H54 (cell line): ENCODE measurements at regions not wholly inside any gene's neighbourhood (a gene's known extent, or its start where the extent isn't known, plus 50 kb on each side); places are given as distances from the start of the nearest gene placed in this dataset.

ENCODE experiments used
- DNase-seq: peaks from one replicate; pipeline ENCODE4 v3.0.0; 2011; ENCODE audit warnings: low spot score, mixed read lengths; ENCODE audit not compliant: insufficient read length
- FAIRE-seq: peaks from 3 replicates; lab custom pipeline; 2011; peaks lifted over from hg19 to GRCh38; lab: Jason Lieb, UNC
- POLR2A ChIP-seq: IDR thresholded peaks from 2 replicates; pipeline ENCODE4 v1.6.1; 2011; ENCODE audit warnings: low read depth, mild to moderate bottlenecking, low read length

- DNase-seq, result no peak
- FAIRE-seq, result no peak
- TF ChIP-seq POLR2A, result no peak
These were observed 110.1 kb upstream of the TPM1 start for GRCh38 chr15:62932436-62932835.

GRCh38 chr15:62933386-62933785 is 109.2 kb upstream of the TPM1 start:
- TF ChIP-seq POLR2A, result no peak
- FAIRE-seq (no peak), DNase-seq (no peak)

- DNase-seq, result no peak
These were observed 108.1 kb upstream of the TPM1 start for GRCh38 chr15:62934236-62934971.

GRCh38 chr15:62935300-62936081 is 107.1 kb upstream of the TPM1 start:
- TF ChIP-seq POLR2A, result no peak
- FAIRE-seq (no peak), DNase-seq (no peak)

More at GRCh38 chr15:62934236-62934971, 108.1 kb upstream of the TPM1 start:
- TF ChIP-seq POLR2A, result no peak
- FAIRE-seq, result no peak

DNA sequence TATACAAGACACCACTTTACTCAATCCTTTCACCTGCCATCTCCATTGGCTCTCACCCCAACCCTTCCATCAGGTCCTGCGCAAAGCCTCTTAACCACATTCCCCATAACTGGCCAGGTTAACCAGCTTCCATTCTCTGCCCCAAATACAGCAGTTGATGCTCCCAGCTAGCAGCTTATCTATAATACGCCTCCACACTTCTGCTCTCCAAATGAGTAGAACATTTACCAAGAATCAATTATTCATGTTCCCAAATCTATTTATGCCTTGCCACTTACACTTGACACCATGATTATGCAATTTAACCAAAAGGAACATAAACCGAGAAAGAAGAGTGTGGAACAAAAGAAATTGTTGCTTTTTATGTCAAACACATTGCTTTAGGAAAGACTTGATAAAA is 103.7 kb upstream of the TPM1 start:
- TF ChIP-seq POLR2A, result no peak
- DNase-seq (no peak), FAIRE-seq (no peak)

- FAIRE-seq (no peak), DNase-seq (no peak)
- 0 out of 2 replicates have a peak, but pooled peaks have one; percentile 9 for TF ChIP-seq POLR2A
These were observed 102.3 kb upstream of the TPM1 start for GRCh38 chr15:62940093-62940754.

- FAIRE-seq (peak; percentile 36), DNase-seq (peak; percentile 67)
- TF ChIP-seq POLR2A, result no peak; the same call in 1 of the 2 replicates
These were observed 101.7 kb upstream of the TPM1 start for GRCh38 chr15:62940755-62941361.

- TF ChIP-seq POLR2A, result no peak
- FAIRE-seq, result no peak
- DNase-seq, result no peak
These were observed 100.8 kb upstream of the TPM1 start for GRCh38 chr15:62941699-62942098.

GRCh38 chr15:62942428-62942827 is 100.1 kb upstream of the TPM1 start:
- DNase-seq, result no peak
- TF ChIP-seq POLR2A, result no peak

DNA sequence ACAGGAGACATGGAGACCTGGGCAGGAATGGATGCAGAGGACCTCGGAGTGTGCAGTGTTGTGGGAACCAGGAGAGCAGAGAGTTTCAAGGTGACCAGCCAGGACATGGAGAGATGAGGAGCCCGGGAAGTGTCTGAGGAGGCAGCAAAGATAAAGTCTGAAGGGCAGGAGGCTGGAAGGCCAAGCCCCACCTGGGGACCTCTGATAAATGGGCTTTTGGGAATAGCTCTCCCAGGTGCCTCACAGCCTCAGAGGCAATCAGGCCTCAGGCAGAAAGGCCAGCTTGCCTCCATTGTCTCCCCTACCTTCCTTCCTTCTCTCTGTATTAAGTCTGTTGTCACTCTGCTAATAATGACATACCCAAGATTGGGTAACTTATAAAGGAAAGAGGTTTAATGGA is 97.5 kb upstream of the TPM1 start:
- TF ChIP-seq POLR2A, result no peak
- FAIRE-seq (no peak), DNase-seq (no peak)

More at GRCh38 chr15:62942428-62942827, 100.1 kb upstream of the TPM1 start:
- FAIRE-seq, result no peak

GRCh38 chr15:62945760-62946159 is 96.8 kb upstream of the TPM1 start:
- DNase-seq (no peak), FAIRE-seq (no peak)
- no peak for TF ChIP-seq POLR2A

DNA sequence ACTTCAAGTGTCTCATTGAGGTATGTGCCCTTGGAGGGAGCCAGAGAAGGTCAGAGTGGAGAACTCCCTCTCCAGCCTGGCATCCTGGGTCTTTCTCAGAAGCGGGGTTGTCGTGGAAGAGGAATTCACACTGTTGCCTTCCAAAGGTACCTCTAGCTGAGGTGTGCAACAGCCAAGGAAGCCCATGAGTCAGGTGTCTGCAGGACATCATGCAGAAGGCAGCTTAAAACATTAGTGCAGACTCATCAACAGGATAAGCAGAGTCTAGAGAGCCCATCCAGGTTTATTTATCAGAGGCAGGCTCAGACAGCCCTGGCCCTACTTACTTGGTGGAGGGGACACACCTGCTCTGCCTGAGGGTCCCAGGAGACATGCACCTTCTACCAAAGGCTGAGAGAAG is 95.6 kb upstream of the TPM1 start:
- FAIRE-seq, result no peak
- TF ChIP-seq POLR2A, result no peak
- no peak for DNase-seq

GRCh38 chr15:62950462-62950931 is 92.0 kb upstream of the TPM1 start:
- DNase-seq (no peak), FAIRE-seq (no peak)
- no peak for TF ChIP-seq POLR2A
